ENCODE measurements at regions not wholly inside any gene's neighbourhood (a gene's known extent, or its start where the extent isn't known, plus 50 kb on each side); places are given as distances from the start of the nearest gene placed in this dataset.

GRCh38 chrX:95058815-95059214 is 1384.8 kb downstream of the FAM133A start:
- no peaks in the 10 kb centered on the region for H3K36me3 Mint-ChIP-seq (ENCODE audit: low read depth)
- H3K4me1 Mint-ChIP-seq, result no peaks in the 10 kb centered on the region

GRCh38 chrX:95059909-95060308 is 1385.9 kb downstream of the FAM133A start:
- no peak for TF ChIP-seq CTCF (IDR thresholded peaks at IDR 0.05; ENCODE audit: unreplicated experiment in 3 of 3)
- peak overlapping the region in 1 of 3 experiments; percentile 20 for H3K27ac Mint-ChIP-seq
- H3K4me1 Mint-ChIP-seq, result no peaks in the 10 kb centered on the region
- no peaks in the 10 kb centered on the region for H3K36me3 Mint-ChIP-seq (ENCODE audit: low read depth)
- no peaks in the 10 kb centered on the region for H3K9me3 Mint-ChIP-seq
- no peak overlapping the region for H3K4me3 Mint-ChIP-seq
- H3K27me3 Mint-ChIP-seq (ENCODE audit: low read depth), result no peaks in the 10 kb centered on the region

More at GRCh38 chrX:95058815-95059214, 1384.8 kb downstream of the FAM133A start:
- Mint-ChIP-seq H3K27me3 (ENCODE audit: low read depth) (no peaks in the 10 kb centered on the region), H3K9me3 (no peaks in the 10 kb centered on the region), H3K4me3 (no peak overlapping the region), H3K27ac (no peak overlapping the region)
- no peak for TF ChIP-seq CTCF (IDR thresholded peaks at IDR 0.05; ENCODE audit: unreplicated experiment in 3 of 3)

- H3K27me3 Mint-ChIP-seq (ENCODE audit: low read depth), result no peaks in the 10 kb centered on the region
- H3K4me3 Mint-ChIP-seq, result no peak overlapping the region
- H3K4me1 Mint-ChIP-seq, result no peaks in the 10 kb centered on the region
- no peak for TF ChIP-seq CTCF (IDR thresholded peaks at IDR 0.05; ENCODE audit: unreplicated experiment in 3 of 3)
- H3K27ac Mint-ChIP-seq, result no peak overlapping the region
- H3K9me3 Mint-ChIP-seq, result no peaks in the 10 kb centered on the region
- no peaks in the 10 kb centered on the region for H3K36me3 Mint-ChIP-seq (ENCODE audit: low read depth)
These were observed 1389.5 kb downstream of the FAM133A start for GRCh38 chrX:95063554-95063953.

GRCh38 chrX:95065151-95065550 is 1391.1 kb downstream of the FAM133A start:
- Mint-ChIP-seq H3K27me3 (ENCODE audit: low read depth) (no peaks in the 10 kb centered on the region), H3K4me1 (no peaks in the 10 kb centered on the region), H3K9me3 (no peaks in the 10 kb centered on the region), H3K27ac (no peak overlapping the region), H3K36me3 (ENCODE audit: low read depth) (no peaks in the 10 kb centered on the region), H3K4me3 (no peak overlapping the region)
- no peak for TF ChIP-seq CTCF (IDR thresholded peaks at IDR 0.05; ENCODE audit: unreplicated experiment in 3 of 3)

- no peaks in the 10 kb centered on the region for H3K4me1 Mint-ChIP-seq
- H3K9me3 Mint-ChIP-seq, result no peaks in the 10 kb centered on the region
- peak in 2 of 3 experiments; percentile 8 to 35 for TF ChIP-seq CTCF (IDR thresholded peaks at IDR 0.05; ENCODE audit: unreplicated experiment in 3 of 3)
These were observed 1397.0 kb downstream of the FAM133A start for GRCh38 chrX:95071052-95071451.

GRCh38 chrX:95071621-95072020 is 1397.6 kb downstream of the FAM133A start:
- Mint-ChIP-seq H3K4me3 (no peak overlapping the region), H3K27ac (no peak overlapping the region), H3K4me1 (no peaks in the 10 kb centered on the region), H3K27me3 (ENCODE audit: low read depth) (no peaks in the 10 kb centered on the region), H3K36me3 (ENCODE audit: low read depth) (no peaks in the 10 kb centered on the region), H3K9me3 (no peaks in the 10 kb centered on the region)
- TF ChIP-seq CTCF (IDR thresholded peaks at IDR 0.05; ENCODE audit: unreplicated experiment in 3 of 3), result no peak

More at GRCh38 chrX:95071052-95071451, 1397.0 kb downstream of the FAM133A start:
- H3K4me3 Mint-ChIP-seq, result no peak overlapping the region
- H3K36me3 Mint-ChIP-seq (ENCODE audit: low read depth), result no peaks in the 10 kb centered on the region
- H3K27ac Mint-ChIP-seq, result no peak overlapping the region
- H3K27me3 Mint-ChIP-seq (ENCODE audit: low read depth), result no peaks in the 10 kb centered on the region

Measured in nephron (organoid).